ENCODE measurements at regions not wholly inside any gene's neighbourhood (a gene's known extent, or its start where the extent isn't known, plus 50 kb on each side); places are given as distances from the start of the nearest gene placed in this dataset.
A peak's percentile ranks its signal among the peaks of the same experiment; 100 is the strongest.
"Not testable (repeated sequence)": the region's sequence is repeated elsewhere in the genome, so short reads cannot be mapped to it uniquely, and the experiment has no call there.

- no peak for DNase-seq
- Histone ChIP-seq H3K9me3 (ENCODE audit: control extremely low read depth in 1 of 5, control insufficient read depth in 4 of 5, insufficient read depth in 2 of 5, low read depth in 1 of 5, low read length in 4 of 5) (no peaks in the 10 kb centered on the region), H3K4me1 (ENCODE audit: control extremely low read depth in 1 of 4, control insufficient read depth in 4 of 4, insufficient read depth in 4 of 4, low read length in 3 of 4) (peaks cover 0 to 21% (median 14%) of the 10 kb centered on the region in 4 experiments), H3K27me3 (replicated peaks in 2 of 5; ENCODE audit: control insufficient read depth in 4 of 5, insufficient read depth in 5 of 5, low read length in 4 of 5) (peaks cover 0 to 6% (median 0%) of the 10 kb centered on the region in 5 experiments), H3K4me3 (ENCODE audit: control insufficient read depth in 1 of 7, extremely low read depth in 1 of 7, insufficient read depth in 4 of 7, low read depth in 2 of 7, low read length in 6 of 7) (no peak overlapping the region), H3K36me3 (ENCODE audit: control insufficient read depth in 4 of 4, insufficient read depth in 4 of 4, low read length in 3 of 4) (no peaks in the 10 kb centered on the region), H3K27ac (ENCODE audit: insufficient read depth in 1 of 2, low read depth in 1 of 2, low read length in 2 of 2, poor library complexity in 1 of 2, severe bottlenecking in 2 of 2) (no peak overlapping the region)
- ChIA-PET POLR2A (interaction anchor here (0.6 kb wide), 1 partner anchor 783 kb away, joined by 3 read pairs; no protein-coding TSS in a partner anchor), CTCF (no interaction called here)
- 100% methylated on average over 2 of the region's 3 CpGs for WGBS (ENCODE audit: insufficient coverage)
Observed at GRCh38 chr3:24689353-24689752, 194.7 kb upstream of the THRB start.

- CTCF ChIA-PET = no interaction called here
Observed at GRCh38 chr3:24690777-24691176, 196.1 kb upstream of the THRB start.

DNA sequence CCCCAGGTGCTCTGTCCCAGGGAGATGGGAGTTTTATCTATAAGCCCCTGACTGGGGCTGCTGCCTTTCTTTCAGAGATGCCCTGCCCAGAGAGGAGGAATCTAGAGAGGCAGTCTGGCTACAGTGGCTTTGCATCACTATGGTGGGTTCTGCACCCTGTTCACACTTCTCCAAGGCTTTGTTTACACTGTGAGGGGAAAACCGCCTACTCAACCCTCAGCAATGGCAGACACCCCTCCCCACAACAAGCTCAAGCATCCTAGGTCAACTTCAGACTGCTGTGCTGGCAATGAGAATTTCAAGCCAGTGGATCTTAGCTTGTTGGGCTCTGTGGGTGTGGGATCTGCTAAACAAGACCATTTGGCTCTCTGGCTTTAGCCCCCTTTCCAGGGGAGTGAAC, 204.4 kb upstream of the THRB start:
- H3K27me3 ChIP-seq (replicated peaks in 2 of 5; ENCODE audit: control insufficient read depth in 4 of 5, insufficient read depth in 5 of 5, low read length in 4 of 5); H3K9me3 ChIP-seq (ENCODE audit: control extremely low read depth in 1 of 5, control insufficient read depth in 4 of 5, insufficient read depth in 2 of 5, low read depth in 1 of 5, low read length in 4 of 5); H3K4me1 ChIP-seq (ENCODE audit: control extremely low read depth in 1 of 4, control insufficient read depth in 4 of 4, insufficient read depth in 4 of 4, low read length in 3 of 4); H3K36me3 ChIP-seq (ENCODE audit: control insufficient read depth in 4 of 4, insufficient read depth in 4 of 4, low read length in 3 of 4); POLR2A ChIA-PET; H3K27ac ChIP-seq (ENCODE audit: insufficient read depth in 1 of 2, low read depth in 1 of 2, low read length in 2 of 2, poor library complexity in 1 of 2, severe bottlenecking in 2 of 2); H3K4me3 ChIP-seq (ENCODE audit: control insufficient read depth in 1 of 7, extremely low read depth in 1 of 7, insufficient read depth in 4 of 7, low read depth in 2 of 7, low read length in 6 of 7); DNase-seq: not testable (repeated sequence)
- WGBS (ENCODE audit: insufficient coverage) = no CpG with 5 or more reads among the region's 1 CpG
- CTCF ChIA-PET = interaction anchor here (1.1 kb wide), 1 partner anchor 385 kb away, joined by 5 read pairs; no protein-coding TSS in a partner anchor

More at GRCh38 chr3:24690777-24691176, 196.1 kb upstream of the THRB start:
- Histone ChIP-seq H3K27ac (ENCODE audit: insufficient read depth in 1 of 2, low read depth in 1 of 2, low read length in 2 of 2, poor library complexity in 1 of 2, severe bottlenecking in 2 of 2) (no peak overlapping the region), H3K4me1 (ENCODE audit: control extremely low read depth in 1 of 4, control insufficient read depth in 4 of 4, insufficient read depth in 4 of 4, low read length in 3 of 4) (peaks cover 0 to 21% (median 14%) of the 10 kb centered on the region in 4 experiments), H3K4me3 (ENCODE audit: control insufficient read depth in 1 of 7, extremely low read depth in 1 of 7, insufficient read depth in 4 of 7, low read depth in 2 of 7, low read length in 6 of 7) (no peak overlapping the region), H3K9me3 (ENCODE audit: control extremely low read depth in 1 of 5, control insufficient read depth in 4 of 5, insufficient read depth in 2 of 5, low read depth in 1 of 5, low read length in 4 of 5) (no peaks in the 10 kb centered on the region), H3K36me3 (ENCODE audit: control insufficient read depth in 4 of 4, insufficient read depth in 4 of 4, low read length in 3 of 4) (no peaks in the 10 kb centered on the region), H3K27me3 (replicated peaks in 2 of 5; ENCODE audit: control insufficient read depth in 4 of 5, insufficient read depth in 5 of 5, low read length in 4 of 5) (peaks cover 0 to 6% (median 0%) of the 10 kb centered on the region in 5 experiments)
- 80% methylated on average over 1 of the region's 1 CpG for WGBS (ENCODE audit: insufficient coverage)
- no peak for DNase-seq
- POLR2A ChIA-PET = no interaction called here

DNA sequence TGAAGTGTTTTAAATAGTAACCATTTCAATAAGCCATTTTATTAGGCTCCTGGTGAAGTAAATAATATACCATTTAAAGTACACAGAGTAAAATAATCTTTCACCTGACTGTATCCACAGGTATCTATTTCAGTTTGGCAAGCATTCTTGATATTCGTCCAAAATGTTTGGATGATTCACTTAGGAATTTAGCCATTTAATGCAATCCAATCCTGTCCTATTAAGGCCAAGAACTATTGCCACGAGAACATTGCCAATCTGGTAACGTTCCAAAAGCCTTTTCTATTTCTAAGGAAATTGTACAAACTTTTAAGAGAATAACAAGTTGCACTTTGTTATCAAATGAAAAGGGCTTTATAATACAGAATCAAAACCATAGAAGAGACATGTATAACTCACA, 209.8 kb upstream of the THRB start:
- Histone ChIP-seq H3K9me3 (ENCODE audit: control extremely low read depth in 1 of 5, control insufficient read depth in 4 of 5, insufficient read depth in 2 of 5, low read depth in 1 of 5, low read length in 4 of 5) (no peaks in the 10 kb centered on the region), H3K36me3 (ENCODE audit: control insufficient read depth in 4 of 4, insufficient read depth in 4 of 4, low read length in 3 of 4) (no peaks in the 10 kb centered on the region), H3K27ac (ENCODE audit: insufficient read depth in 1 of 2, low read depth in 1 of 2, low read length in 2 of 2, poor library complexity in 1 of 2, severe bottlenecking in 2 of 2) (no peak overlapping the region), H3K4me3 (ENCODE audit: control insufficient read depth in 1 of 7, extremely low read depth in 1 of 7, insufficient read depth in 4 of 7, low read depth in 2 of 7, low read length in 6 of 7) (no peak overlapping the region), H3K27me3 (replicated peaks in 2 of 5; ENCODE audit: control insufficient read depth in 4 of 5, insufficient read depth in 5 of 5, low read length in 4 of 5) (no peaks in the 10 kb centered on the region), H3K4me1 (ENCODE audit: control extremely low read depth in 1 of 4, control insufficient read depth in 4 of 4, insufficient read depth in 4 of 4, low read length in 3 of 4) (no peaks in the 10 kb centered on the region)
- ChIA-PET CTCF (no interaction called here), POLR2A (no interaction called here)
- no CpG with 5 or more reads among the region's 3 CpGs for WGBS (ENCODE audit: insufficient coverage)
- DNase-seq = no peak

- ChIA-PET CTCF (no interaction called here), POLR2A (no interaction called here)
- Histone ChIP-seq H3K4me1 (ENCODE audit: control extremely low read depth in 1 of 4, control insufficient read depth in 4 of 4, insufficient read depth in 4 of 4, low read length in 3 of 4) (no peaks in the 10 kb centered on the region), H3K27me3 (replicated peaks in 2 of 5; ENCODE audit: control insufficient read depth in 4 of 5, insufficient read depth in 5 of 5, low read length in 4 of 5) (no peaks in the 10 kb centered on the region), H3K27ac (ENCODE audit: insufficient read depth in 1 of 2, low read depth in 1 of 2, low read length in 2 of 2, poor library complexity in 1 of 2, severe bottlenecking in 2 of 2) (no peak overlapping the region), H3K9me3 (ENCODE audit: control extremely low read depth in 1 of 5, control insufficient read depth in 4 of 5, insufficient read depth in 2 of 5, low read depth in 1 of 5, low read length in 4 of 5) (no peaks in the 10 kb centered on the region), H3K4me3 (ENCODE audit: control insufficient read depth in 1 of 7, extremely low read depth in 1 of 7, insufficient read depth in 4 of 7, low read depth in 2 of 7, low read length in 6 of 7) (no peak overlapping the region), H3K36me3 (ENCODE audit: control insufficient read depth in 4 of 4, insufficient read depth in 4 of 4, low read length in 3 of 4) (no peaks in the 10 kb centered on the region)
- DNase-seq = peak in 2 of 3 donors; percentile 14 to 46
Observed at GRCh38 chr3:24707936-24708335, 213.3 kb upstream of the THRB start.

DNA sequence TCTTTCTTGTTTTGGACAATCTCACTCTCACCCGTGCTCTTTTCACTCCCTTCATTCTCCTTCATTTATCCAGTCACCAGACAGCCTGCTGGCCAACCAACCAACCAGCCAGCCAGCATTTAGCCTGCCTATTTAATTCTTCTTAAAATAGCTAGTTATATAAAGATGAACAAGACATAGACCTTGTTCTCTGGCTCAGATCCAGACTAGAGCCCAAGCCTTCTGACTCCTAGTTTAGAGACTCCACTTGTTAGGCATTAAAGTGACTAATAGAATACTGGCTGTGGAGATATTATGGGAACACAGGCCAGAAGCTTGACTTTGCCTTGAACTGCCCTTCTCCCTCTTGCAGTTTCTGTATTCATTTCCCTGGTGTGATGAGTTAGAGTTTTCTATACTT, 215.3 kb upstream of the THRB start:
- no peaks in the 10 kb centered on the region for H3K9me3 ChIP-seq (ENCODE audit: control extremely low read depth in 1 of 5, control insufficient read depth in 4 of 5, insufficient read depth in 2 of 5, low read depth in 1 of 5, low read length in 4 of 5)
- CTCF ChIA-PET = interaction anchor here (0.7 kb wide), 1 partner anchor 30 kb away, joined by 3 read pairs; no protein-coding TSS in a partner anchor
- WGBS (ENCODE audit: insufficient coverage) = 100% methylated on average over 1 of the region's 1 CpG
- DNase-seq = no peak
- no peak overlapping the region for H3K4me3 ChIP-seq (ENCODE audit: control insufficient read depth in 1 of 7, extremely low read depth in 1 of 7, insufficient read depth in 4 of 7, low read depth in 2 of 7, low read length in 6 of 7)
- no peaks in the 10 kb centered on the region for H3K36me3 ChIP-seq (ENCODE audit: control insufficient read depth in 4 of 4, insufficient read depth in 4 of 4, low read length in 3 of 4)
- no peak overlapping the region for H3K27ac ChIP-seq (ENCODE audit: insufficient read depth in 1 of 2, low read depth in 1 of 2, low read length in 2 of 2, poor library complexity in 1 of 2, severe bottlenecking in 2 of 2)
- H3K4me1 ChIP-seq (ENCODE audit: control extremely low read depth in 1 of 4, control insufficient read depth in 4 of 4, insufficient read depth in 4 of 4, low read length in 3 of 4) = no peaks in the 10 kb centered on the region
- no peaks in the 10 kb centered on the region for H3K27me3 ChIP-seq (replicated peaks in 2 of 5; ENCODE audit: control insufficient read depth in 4 of 5, insufficient read depth in 5 of 5, low read length in 4 of 5)
- POLR2A ChIA-PET = no interaction called here

DNA sequence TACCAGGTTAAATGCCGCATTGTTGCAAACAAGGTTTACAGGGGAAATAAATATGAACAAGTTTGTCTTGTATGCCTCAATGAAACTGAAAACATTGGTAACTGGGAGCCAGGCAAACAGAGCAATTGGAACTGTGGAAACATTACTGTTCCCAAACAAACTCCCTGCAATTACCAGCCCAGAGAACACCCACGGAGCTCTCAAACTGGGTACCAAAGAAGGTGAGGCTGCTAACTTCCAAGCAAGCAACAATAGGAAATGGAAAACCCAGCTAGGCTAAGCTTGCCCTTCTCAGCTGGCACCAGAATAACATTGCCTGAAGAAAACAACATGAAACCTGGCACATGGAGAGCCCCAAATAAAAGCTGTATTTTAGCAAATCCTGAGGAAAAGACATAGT, 218.9 kb upstream of the THRB start:
- CTCF ChIA-PET = interaction anchor here (1.0 kb wide), 1 partner anchor 13 kb away, joined by 3 read pairs; no protein-coding TSS in a partner anchor
- 29% methylated on average over 1 of the region's 2 CpGs for WGBS (ENCODE audit: insufficient coverage)
- POLR2A ChIA-PET = no interaction called here

More for the DNA sequence above, 218.9 kb upstream of the THRB start:
- H3K36me3 ChIP-seq (ENCODE audit: control insufficient read depth in 4 of 4, insufficient read depth in 4 of 4, low read length in 3 of 4) = no peaks in the 10 kb centered on the region
- peaks cover 0 to 1% (median 0%) of the 10 kb centered on the region in 5 experiments for H3K9me3 ChIP-seq (ENCODE audit: control extremely low read depth in 1 of 5, control insufficient read depth in 4 of 5, insufficient read depth in 2 of 5, low read depth in 1 of 5, low read length in 4 of 5)
- no peak for DNase-seq
- no peak overlapping the region for H3K27ac ChIP-seq (ENCODE audit: insufficient read depth in 1 of 2, low read depth in 1 of 2, low read length in 2 of 2, poor library complexity in 1 of 2, severe bottlenecking in 2 of 2)
- H3K4me3 ChIP-seq (ENCODE audit: control insufficient read depth in 1 of 7, extremely low read depth in 1 of 7, insufficient read depth in 4 of 7, low read depth in 2 of 7, low read length in 6 of 7) = no peak overlapping the region
- no peaks in the 10 kb centered on the region for H3K4me1 ChIP-seq (ENCODE audit: control extremely low read depth in 1 of 4, control insufficient read depth in 4 of 4, insufficient read depth in 4 of 4, low read length in 3 of 4)
- no peaks in the 10 kb centered on the region for H3K27me3 ChIP-seq (replicated peaks in 2 of 5; ENCODE audit: control insufficient read depth in 4 of 5, insufficient read depth in 5 of 5, low read length in 4 of 5)
